ENCODE measurements at regions not wholly inside any gene's neighbourhood (a gene's known extent, or its start where the extent isn't known, plus 50 kb on each side); places are given as distances from the start of the nearest gene placed in this dataset.

DNA sequence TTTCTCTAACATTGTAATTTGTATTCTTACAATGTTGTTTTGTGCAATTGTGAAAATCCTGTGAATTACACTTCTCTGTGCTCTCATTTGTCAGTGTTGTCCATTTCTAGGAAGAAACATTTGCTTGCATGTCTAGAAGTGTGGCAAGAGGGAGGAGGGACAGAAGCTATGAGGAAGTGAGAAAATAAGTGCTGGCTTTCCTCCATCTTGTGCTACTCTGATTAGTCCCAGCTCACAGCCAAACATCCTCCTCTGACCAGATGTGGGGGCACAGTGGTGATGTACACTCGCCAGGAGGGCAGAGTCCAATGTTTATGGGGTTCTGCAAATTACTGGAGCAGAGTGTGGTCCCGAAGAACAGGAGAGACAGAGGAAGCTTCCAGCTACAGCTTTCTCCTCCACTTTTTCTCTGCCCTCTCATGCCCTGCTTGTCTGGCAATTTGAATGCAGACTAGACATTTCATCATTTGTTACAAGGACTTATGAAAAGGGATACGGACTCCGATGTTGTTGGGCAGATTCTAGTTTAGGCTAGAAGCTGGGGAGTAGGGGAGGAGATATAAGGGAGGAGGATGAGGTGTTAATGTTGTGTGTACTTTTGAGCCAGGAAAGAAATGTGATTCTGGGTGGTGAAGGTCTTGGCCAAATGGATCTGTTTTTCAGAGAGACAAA is 131.0 kb upstream of the C1GALT1 start:
- no peaks in the 10 kb centered on the region for H3K4me1 ChIP-seq (ENCODE audit: control insufficient read depth, insufficient read depth, low read length, poor library complexity, severe bottlenecking)
- peaks cover 4% of the 10 kb centered on the region for H3K9me3 ChIP-seq (ENCODE audit: control insufficient read depth, low read length)
- no peak overlapping the region for H3K27ac ChIP-seq (ENCODE audit: low read depth, low read length, severe bottlenecking)
- H3K36me3 ChIP-seq (ENCODE audit: control insufficient read depth, insufficient read depth, low read length), result no peaks in the 10 kb centered on the region
- WGBS, 2 experiments (ENCODE audit: insufficient coverage in 2 of 2), result 96 to 100% methylated on average over 2 to 4 of the region's 4 CpGs
- H3K4me3 ChIP-seq (ENCODE audit: extremely low read depth, insufficient read depth, low read length, poor library complexity, severe bottlenecking), result no peak overlapping the region

- no peaks in the 10 kb centered on the region for H3K9me3 ChIP-seq (ENCODE audit: control insufficient read depth, low read length)
- H3K36me3 ChIP-seq (ENCODE audit: control insufficient read depth, insufficient read depth, low read length), result no peaks in the 10 kb centered on the region
- no peak overlapping the region for H3K27ac ChIP-seq (ENCODE audit: low read depth, low read length, severe bottlenecking)
- H3K4me3 ChIP-seq (ENCODE audit: extremely low read depth, insufficient read depth, low read length, poor library complexity, severe bottlenecking), result no peak overlapping the region
- no peaks in the 10 kb centered on the region for H3K4me1 ChIP-seq (ENCODE audit: control insufficient read depth, insufficient read depth, low read length, poor library complexity, severe bottlenecking)
- WGBS, 2 experiments (ENCODE audit: insufficient coverage in 2 of 2), result 93 to 96% methylated on average over 6 to 7 of the region's 8 CpGs
Observed at GRCh38 chr7:7054252-7054830, 128.0 kb upstream of the C1GALT1 start.

DNA sequence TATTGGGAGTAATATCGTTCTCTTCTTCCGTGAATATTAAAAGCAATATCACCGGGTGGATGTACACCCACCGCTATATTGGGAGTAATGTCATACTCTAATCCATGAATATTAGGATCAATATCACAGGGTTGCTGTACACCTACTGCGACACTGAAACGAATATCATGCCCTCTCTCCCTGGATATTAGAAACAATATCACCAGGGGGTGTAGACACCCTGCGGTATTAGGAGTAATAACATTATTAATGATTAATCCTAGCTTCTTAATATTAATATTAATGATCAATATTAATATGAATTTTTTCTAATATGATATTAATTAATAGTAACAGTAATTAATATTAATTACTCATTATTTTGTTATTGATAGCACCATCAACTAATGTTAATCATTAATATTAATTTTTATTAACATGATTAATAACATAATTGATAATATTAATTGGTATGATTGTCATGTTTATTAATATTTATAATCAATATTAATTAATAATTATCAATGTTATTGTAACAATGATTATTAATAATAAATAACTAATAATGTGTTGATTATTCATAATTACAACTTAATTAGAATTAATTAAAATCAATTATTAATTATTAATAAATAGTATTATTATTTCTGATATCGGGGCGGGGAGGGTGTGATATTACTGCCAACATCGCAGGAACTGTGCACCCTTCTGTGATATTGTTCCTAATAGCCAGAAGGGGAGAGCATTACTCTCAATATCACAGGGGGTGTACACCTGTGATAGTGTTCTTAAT is 121.3 kb upstream of the C1GALT1 start:
- no CpG with 5 or more reads among the region's 10 CpGs for WGBS, 2 experiments (ENCODE audit: insufficient coverage in 2 of 2)
- Histone ChIP-seq H3K4me3 (ENCODE audit: extremely low read depth, insufficient read depth, low read length, poor library complexity, severe bottlenecking) (no peak overlapping the region), H3K4me1 (ENCODE audit: control insufficient read depth, insufficient read depth, low read length, poor library complexity, severe bottlenecking) (no peaks in the 10 kb centered on the region), H3K27ac (ENCODE audit: low read depth, low read length, severe bottlenecking) (no peak overlapping the region), H3K36me3 (ENCODE audit: control insufficient read depth, insufficient read depth, low read length) (no peaks in the 10 kb centered on the region), H3K9me3 (ENCODE audit: control insufficient read depth, low read length) (no peaks in the 10 kb centered on the region)

GRCh38 chr7:7077945-7078344 is 104.4 kb upstream of the C1GALT1 start:
- no peak overlapping the region for H3K27ac ChIP-seq (ENCODE audit: low read depth, low read length, severe bottlenecking)
- no peaks in the 10 kb centered on the region for H3K9me3 ChIP-seq (ENCODE audit: control insufficient read depth, low read length)
- no peaks in the 10 kb centered on the region for H3K36me3 ChIP-seq (ENCODE audit: control insufficient read depth, insufficient read depth, low read length)
- no peaks in the 10 kb centered on the region for H3K4me1 ChIP-seq (ENCODE audit: control insufficient read depth, insufficient read depth, low read length, poor library complexity, severe bottlenecking)
- H3K4me3 ChIP-seq (ENCODE audit: extremely low read depth, insufficient read depth, low read length, poor library complexity, severe bottlenecking), result no peak overlapping the region
- 77 to 82% methylated on average over 4 of the region's 8 CpGs for WGBS, 2 experiments (ENCODE audit: insufficient coverage in 2 of 2)

DNA sequence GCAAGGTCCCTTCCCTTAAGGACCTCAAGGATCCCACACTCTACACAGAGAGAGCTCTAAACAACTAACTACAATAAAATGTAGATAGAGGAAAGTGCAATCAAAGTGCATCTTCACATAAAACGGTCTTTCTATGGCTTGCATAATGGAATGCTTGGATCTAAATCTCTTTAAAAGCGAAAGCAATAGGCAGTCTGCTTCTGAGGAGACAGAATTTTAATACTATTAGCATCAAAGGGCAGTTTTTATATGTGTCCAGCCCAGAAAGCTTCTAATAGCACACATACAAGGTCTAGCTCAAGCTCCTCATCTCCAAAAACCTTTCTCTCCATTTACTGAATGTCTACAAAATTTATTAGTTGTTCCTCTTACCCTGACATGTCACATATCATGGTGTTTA is 101.5 kb upstream of the C1GALT1 start:
- 56 to 83% methylated on average over 1 of the region's 2 CpGs for WGBS, 2 experiments (ENCODE audit: insufficient coverage in 2 of 2)
- Histone ChIP-seq H3K4me3 (ENCODE audit: extremely low read depth, insufficient read depth, low read length, poor library complexity, severe bottlenecking) (no peak overlapping the region), H3K9me3 (ENCODE audit: control insufficient read depth, low read length) (no peaks in the 10 kb centered on the region), H3K4me1 (ENCODE audit: control insufficient read depth, insufficient read depth, low read length, poor library complexity, severe bottlenecking) (no peaks in the 10 kb centered on the region), H3K27ac (ENCODE audit: low read depth, low read length, severe bottlenecking) (no peak overlapping the region), H3K36me3 (ENCODE audit: control insufficient read depth, insufficient read depth, low read length) (no peaks in the 10 kb centered on the region)

- no CpG with 5 or more reads among the region's 1 CpG for WGBS, 2 experiments (ENCODE audit: insufficient coverage in 2 of 2)
- no peak overlapping the region for H3K4me3 ChIP-seq (ENCODE audit: extremely low read depth, insufficient read depth, low read length, poor library complexity, severe bottlenecking)
- H3K36me3 ChIP-seq (ENCODE audit: control insufficient read depth, insufficient read depth, low read length), result no peaks in the 10 kb centered on the region
- no peaks in the 10 kb centered on the region for H3K4me1 ChIP-seq (ENCODE audit: control insufficient read depth, insufficient read depth, low read length, poor library complexity, severe bottlenecking)
- H3K27ac ChIP-seq (ENCODE audit: low read depth, low read length, severe bottlenecking), result no peak overlapping the region
- no peaks in the 10 kb centered on the region for H3K9me3 ChIP-seq (ENCODE audit: control insufficient read depth, low read length)
Observed at GRCh38 chr7:7090460-7090859, 91.9 kb upstream of the C1GALT1 start.

- no peaks in the 10 kb centered on the region for H3K36me3 ChIP-seq (ENCODE audit: control insufficient read depth, insufficient read depth, low read length)
- no peak overlapping the region for H3K4me3 ChIP-seq (ENCODE audit: extremely low read depth, insufficient read depth, low read length, poor library complexity, severe bottlenecking)
- no peaks in the 10 kb centered on the region for H3K9me3 ChIP-seq (ENCODE audit: control insufficient read depth, low read length)
- WGBS, 2 experiments (ENCODE audit: insufficient coverage in 2 of 2), result no CpG with 5 or more reads among the region's 1 CpG
- no peak overlapping the region for H3K27ac ChIP-seq (ENCODE audit: low read depth, low read length, severe bottlenecking)
- peaks cover 24% of the 10 kb centered on the region for H3K4me1 ChIP-seq (ENCODE audit: control insufficient read depth, insufficient read depth, low read length, poor library complexity, severe bottlenecking)
Observed at GRCh38 chr7:7098280-7098818, 84.0 kb upstream of the C1GALT1 start.

GRCh38 chr7:7099584-7100014 is 82.7 kb upstream of the C1GALT1 start:
- WGBS, 2 experiments (ENCODE audit: insufficient coverage in 2 of 2), result 0% methylated on average over 1 of the region's 1 CpG; no CpG with 5 or more reads in 1 of the 2 experiments
- Histone ChIP-seq H3K36me3 (ENCODE audit: control insufficient read depth, insufficient read depth, low read length) (no peaks in the 10 kb centered on the region), H3K4me1 (ENCODE audit: control insufficient read depth, insufficient read depth, low read length, poor library complexity, severe bottlenecking) (peaks cover 24% of the 10 kb centered on the region), H3K4me3 (ENCODE audit: extremely low read depth, insufficient read depth, low read length, poor library complexity, severe bottlenecking) (no peak overlapping the region), H3K27ac (ENCODE audit: low read depth, low read length, severe bottlenecking) (peak overlapping the region; percentile 86), H3K9me3 (ENCODE audit: control insufficient read depth, low read length) (no peaks in the 10 kb centered on the region)

DNA sequence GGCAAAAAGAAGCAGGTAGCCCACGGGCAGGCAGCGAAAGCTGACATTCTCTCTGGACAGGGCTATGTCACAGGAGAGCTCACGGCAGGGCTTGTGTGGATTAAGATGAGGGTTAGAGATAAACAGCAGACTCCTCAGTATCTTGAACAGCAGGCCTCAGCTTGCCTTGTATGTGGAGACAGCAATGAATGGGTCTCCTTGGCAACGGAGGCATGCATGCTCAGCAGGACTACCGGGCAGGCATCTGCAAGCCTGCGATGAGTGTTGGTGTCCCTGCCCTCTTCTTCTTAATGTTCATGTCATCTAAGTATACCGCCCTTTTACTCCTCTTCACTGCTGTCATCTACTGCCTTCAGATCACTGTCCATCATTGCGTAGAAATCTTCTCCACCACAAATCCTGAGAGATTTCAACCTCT is 81.9 kb upstream of the C1GALT1 start:
- no peaks in the 10 kb centered on the region for H3K9me3 ChIP-seq (ENCODE audit: control insufficient read depth, low read length)
- peaks cover 24% of the 10 kb centered on the region for H3K4me1 ChIP-seq (ENCODE audit: control insufficient read depth, insufficient read depth, low read length, poor library complexity, severe bottlenecking)
- H3K36me3 ChIP-seq (ENCODE audit: control insufficient read depth, insufficient read depth, low read length), result no peaks in the 10 kb centered on the region
- peak overlapping the region; percentile 86 for H3K27ac ChIP-seq (ENCODE audit: low read depth, low read length, severe bottlenecking)
- no peak overlapping the region for H3K4me3 ChIP-seq (ENCODE audit: extremely low read depth, insufficient read depth, low read length, poor library complexity, severe bottlenecking)
- WGBS, 2 experiments (ENCODE audit: insufficient coverage in 2 of 2), result 26 to 33% methylated on average over 6 to 8 of the region's 8 CpGs

- Histone ChIP-seq H3K4me1 (ENCODE audit: control insufficient read depth, insufficient read depth, low read length, poor library complexity, severe bottlenecking) (peaks cover 24% of the 10 kb centered on the region), H3K9me3 (ENCODE audit: control insufficient read depth, low read length) (peaks cover 3% of the 10 kb centered on the region), H3K27ac (ENCODE audit: low read depth, low read length, severe bottlenecking) (no peak overlapping the region), H3K4me3 (ENCODE audit: extremely low read depth, insufficient read depth, low read length, poor library complexity, severe bottlenecking) (no peak overlapping the region), H3K36me3 (ENCODE audit: control insufficient read depth, insufficient read depth, low read length) (no peaks in the 10 kb centered on the region)
- 90 to 94% methylated on average over 9 to 12 of the region's 12 CpGs for WGBS, 2 experiments (ENCODE audit: insufficient coverage in 2 of 2)
Observed at GRCh38 chr7:7102906-7103305, 79.4 kb upstream of the C1GALT1 start.
